Suprapubic skin (tissue), 4 donors: ENCODE measurements at regions not wholly inside any gene's neighbourhood (a gene's known extent, or its start where the extent isn't known, plus 50 kb on each side); places are given as distances from the start of the nearest gene placed in this dataset.

Source experiments
- DNase-seq, 2 donors: peaks; one replicate each; pipeline ENCODE4 v3.0.0-alpha.2; 2019; ENCODE audit warnings: low spot score in 2 of 2
- H3K27ac ChIP-seq: fragments of 200-600 bp; sonication (generic); one replicate; pipeline ENCODE4 v1.5.1; 2019
- H3K27me3 ChIP-seq: fragments of 200-600 bp; sonication (generic); one replicate; pipeline ENCODE4 v1.5.1; 2019
- H3K36me3 ChIP-seq: fragments of 200-600 bp; sonication (generic); one replicate; pipeline ENCODE4 v1.5.1; 2019
- H3K4me1 ChIP-seq: fragments of 200-600 bp; sonication (generic); one replicate; pipeline ENCODE4 v1.5.1; 2019
- H3K4me3 ChIP-seq: fragments of 200-600 bp; sonication (generic); one replicate; pipeline ENCODE4 v1.5.1; 2019; ENCODE audit warnings: mild to moderate bottlenecking
- H3K9me3 ChIP-seq: fragments of 200-600 bp; sonication (generic); one replicate; pipeline ENCODE4 v1.5.1; 2019
- CTCF ChIP-seq, 2 donors: fragments of 200-600 bp in 1 of 2; fragments of 450-650 bp in 1 of 2; sonication (generic) in 1 of 2; IDR thresholded peaks; one replicate each; pipeline ENCODE4 v1.5.1; 2016 to 2019; ENCODE audit warnings: antibody characterized with exemption in 2 of 2, mild to moderate bottlenecking in 1 of 2, moderate library complexity in 1 of 2
- EP300 ChIP-seq: sonication (generic); formaldehyde crosslinking; IDR thresholded peaks from one replicate; pipeline ENCODE4 v1.6.1; 2017; ENCODE audit warnings: antibody characterized with exemption
- POLR2A ChIP-seq, 2 donors: fragments of 450-650 bp; IDR thresholded peaks; one replicate each; pipeline ENCODE4 v1.6.1; 2017; ENCODE audit warnings: antibody characterized with exemption in 2 of 2, mild to moderate bottlenecking in 2 of 2, moderate library complexity in 2 of 2
- POLR2AphosphoS5 ChIP-seq, 3 donors: sonication (generic); formaldehyde crosslinking; IDR thresholded peaks; one replicate each; pipeline ENCODE4 v1.6.1; 2017; ENCODE audit warnings: antibody characterized with exemption in 3 of 3
- WGBS: methylation state at CpG from one replicate; pipeline ENCODE4 v1.1.5; 2018; 5-methylcytosine and 5-hydroxymethylcytosine counted together

- H3K4me3 ChIP-seq, result no peak overlapping the region
- no peak for DNase-seq
- 86% methylated on average over 3 of the region's 3 CpGs for WGBS
- no peaks in the 10 kb centered on the region for H3K4me1 ChIP-seq
- no peaks in the 10 kb centered on the region for H3K9me3 ChIP-seq
- no peaks in the 10 kb centered on the region for H3K27me3 ChIP-seq
- TF ChIP-seq POLR2A (IDR thresholded peaks at IDR 0.05) (no peak), CTCF (IDR thresholded peaks at IDR 0.05) (no peak), EP300 (no peak), POLR2AphosphoS5 (IDR thresholded peaks at IDR 0.05) (no peak)
- H3K27ac ChIP-seq, result no peak overlapping the region
- no peaks in the 10 kb centered on the region for H3K36me3 ChIP-seq
Observed at GRCh38 chr5:103847060-103847459, 284.5 kb upstream of the NUDT12 start.

- no peaks in the 10 kb centered on the region for H3K9me3 ChIP-seq
- no peak overlapping the region for H3K27ac ChIP-seq
- no peaks in the 10 kb centered on the region for H3K36me3 ChIP-seq
- TF ChIP-seq POLR2AphosphoS5 (IDR thresholded peaks at IDR 0.05) (no peak), EP300 (no peak), POLR2A (IDR thresholded peaks at IDR 0.05) (no peak), CTCF (IDR thresholded peaks at IDR 0.05) (no peak)
- H3K4me3 ChIP-seq, result no peak overlapping the region
- no peaks in the 10 kb centered on the region for H3K27me3 ChIP-seq
- DNase-seq, result no peak
- no peaks in the 10 kb centered on the region for H3K4me1 ChIP-seq
Observed at GRCh38 chr5:103842936-103843335, 280.3 kb upstream of the NUDT12 start.

- no peak for TF ChIP-seq EP300
- no peak for TF ChIP-seq POLR2A (IDR thresholded peaks at IDR 0.05)
- no peak for TF ChIP-seq CTCF (IDR thresholded peaks at IDR 0.05)
- no peak for TF ChIP-seq POLR2AphosphoS5 (IDR thresholded peaks at IDR 0.05)
Observed at GRCh38 chr5:103840600-103840999, 278.0 kb upstream of the NUDT12 start.

GRCh38 chr5:103834216-103834615, 271.6 kb upstream of the NUDT12 start:
- H3K27me3 ChIP-seq, result no peaks in the 10 kb centered on the region
- no peak for DNase-seq
- WGBS, result 13% methylated on average over 1 of the region's 1 CpG
- TF ChIP-seq POLR2A (IDR thresholded peaks at IDR 0.05), result no peak
- TF ChIP-seq CTCF (IDR thresholded peaks at IDR 0.05), result no peak
- TF ChIP-seq POLR2AphosphoS5 (IDR thresholded peaks at IDR 0.05), result no peak
- no peak for TF ChIP-seq EP300
- no peaks in the 10 kb centered on the region for H3K36me3 ChIP-seq
- no peak overlapping the region for H3K27ac ChIP-seq
- no peaks in the 10 kb centered on the region for H3K9me3 ChIP-seq
- no peaks in the 10 kb centered on the region for H3K4me1 ChIP-seq
- no peak overlapping the region for H3K4me3 ChIP-seq

More at GRCh38 chr5:103840600-103840999, 278.0 kb upstream of the NUDT12 start:
- no peaks in the 10 kb centered on the region for H3K27me3 ChIP-seq
- H3K4me3 ChIP-seq, result no peak overlapping the region
- H3K36me3 ChIP-seq, result no peaks in the 10 kb centered on the region
- H3K9me3 ChIP-seq, result no peaks in the 10 kb centered on the region
- no peaks in the 10 kb centered on the region for H3K4me1 ChIP-seq
- DNase-seq, result no peak
- WGBS, result 57% methylated on average over 1 of the region's 1 CpG
- H3K27ac ChIP-seq, result no peak overlapping the region

- Histone ChIP-seq H3K27me3 (no peaks in the 10 kb centered on the region), H3K4me3 (no peak overlapping the region), H3K36me3 (no peaks in the 10 kb centered on the region), H3K27ac (no peak overlapping the region), H3K9me3 (no peaks in the 10 kb centered on the region), H3K4me1 (no peaks in the 10 kb centered on the region)
- TF ChIP-seq POLR2AphosphoS5 (IDR thresholded peaks at IDR 0.05), result no peak
- TF ChIP-seq POLR2A (IDR thresholded peaks at IDR 0.05), result no peak
- TF ChIP-seq EP300, result no peak
- TF ChIP-seq CTCF (IDR thresholded peaks at IDR 0.05), result no peak
- no peak for DNase-seq
- 71% methylated on average over 7 of the region's 7 CpGs for WGBS
Observed at GRCh38 chr5:103829585-103829984, 267.0 kb upstream of the NUDT12 start.
